ENCODE measurements at regions not wholly inside any gene's neighbourhood (a gene's known extent, or its start where the extent isn't known, plus 50 kb on each side); places are given as distances from the start of the nearest gene placed in this dataset.
"Not testable (repeated sequence)": the region's sequence is repeated elsewhere in the genome, so short reads cannot be mapped to it uniquely, and the experiment has no call there.

GRCh38 chr1:168420177-168420576 lies 123.6 kb downstream of the XCL2 start:
- H3K4me3 ChIP-seq (ENCODE audit: low read depth in 1 of 2, low read length in 2 of 2): no peak overlapping the region
- no peaks in the 10 kb centered on the region for H3K27me3 ChIP-seq (ENCODE audit: control insufficient read depth in 1 of 2, insufficient read depth in 2 of 2, low read length in 2 of 2)
- no peaks in the 10 kb centered on the region for H3K36me3 ChIP-seq (ENCODE audit: insufficient read depth, low read length)
- H3K27ac ChIP-seq (ENCODE audit: low read depth, low read length): no peak overlapping the region
- H3K9ac ChIP-seq (ENCODE audit: low read length): no peak overlapping the region
- no peaks in the 10 kb centered on the region for H3K9me3 ChIP-seq (ENCODE audit: low read length)
- H3K4me1 ChIP-seq (ENCODE audit: insufficient read depth, low read length): no peaks in the 10 kb centered on the region

- no peak overlapping the region for H3K4me3 ChIP-seq (ENCODE audit: low read depth in 1 of 2, low read length in 2 of 2)
- no peak overlapping the region for H3K9ac ChIP-seq (ENCODE audit: low read length)
- no peak overlapping the region for H3K27ac ChIP-seq (ENCODE audit: low read depth, low read length)
- H3K36me3 ChIP-seq (ENCODE audit: insufficient read depth, low read length): no peaks in the 10 kb centered on the region
- H3K27me3 ChIP-seq (ENCODE audit: control insufficient read depth in 1 of 2, insufficient read depth in 2 of 2, low read length in 2 of 2): no peaks in the 10 kb centered on the region
- no peaks in the 10 kb centered on the region for H3K9me3 ChIP-seq (ENCODE audit: low read length)
- H3K4me1 ChIP-seq (ENCODE audit: insufficient read depth, low read length): no peaks in the 10 kb centered on the region
Measured at GRCh38 chr1:168419736-168420135, 124.1 kb downstream of the XCL2 start.

- no peaks in the 10 kb centered on the region for H3K4me1 ChIP-seq (ENCODE audit: insufficient read depth, low read length)
- no peaks in the 10 kb centered on the region for H3K27me3 ChIP-seq (ENCODE audit: control insufficient read depth in 1 of 2, insufficient read depth in 2 of 2, low read length in 2 of 2)
- H3K9me3 ChIP-seq (ENCODE audit: low read length): no peaks in the 10 kb centered on the region
- H3K27ac ChIP-seq (ENCODE audit: low read depth, low read length): no peak overlapping the region
- H3K4me3 ChIP-seq (ENCODE audit: low read depth in 1 of 2, low read length in 2 of 2): no peak overlapping the region
- H3K36me3 ChIP-seq (ENCODE audit: insufficient read depth, low read length): no peaks in the 10 kb centered on the region
- H3K9ac ChIP-seq (ENCODE audit: low read length): no peak overlapping the region
Measured at GRCh38 chr1:168416220-168416619, 127.6 kb downstream of the XCL2 start.

- Histone ChIP-seq H3K4me3 (ENCODE audit: low read depth in 1 of 2, low read length in 2 of 2) (no peak overlapping the region), H3K9ac (ENCODE audit: low read length) (no peak overlapping the region), H3K27ac (ENCODE audit: low read depth, low read length) (no peak overlapping the region), H3K4me1 (ENCODE audit: insufficient read depth, low read length) (no peaks in the 10 kb centered on the region), H3K27me3 (ENCODE audit: control insufficient read depth in 1 of 2, insufficient read depth in 2 of 2, low read length in 2 of 2) (no peaks in the 10 kb centered on the region), H3K36me3 (ENCODE audit: insufficient read depth, low read length) (no peaks in the 10 kb centered on the region), H3K9me3 (ENCODE audit: low read length) (no peaks in the 10 kb centered on the region)
Measured at GRCh38 chr1:168414914-168415313, 128.9 kb downstream of the XCL2 start.

- no peaks in the 10 kb centered on the region for H3K9me3 ChIP-seq (ENCODE audit: low read length)
- no peak overlapping the region for H3K27ac ChIP-seq (ENCODE audit: low read depth, low read length)
- H3K9ac ChIP-seq (ENCODE audit: low read length): no peak overlapping the region
- H3K36me3 ChIP-seq (ENCODE audit: insufficient read depth, low read length): no peaks in the 10 kb centered on the region
- H3K4me3 ChIP-seq (ENCODE audit: low read depth in 1 of 2, low read length in 2 of 2): no peak overlapping the region
- no peaks in the 10 kb centered on the region for H3K4me1 ChIP-seq (ENCODE audit: insufficient read depth, low read length)
- no peaks in the 10 kb centered on the region for H3K27me3 ChIP-seq (ENCODE audit: control insufficient read depth in 1 of 2, insufficient read depth in 2 of 2, low read length in 2 of 2)
Measured at GRCh38 chr1:168410464-168410863, 129.8 kb downstream of the TBX19 start.

GRCh38 chr1:168408884-168409283 lies 128.2 kb downstream of the TBX19 start:
- H3K9ac ChIP-seq (ENCODE audit: low read length): no peak overlapping the region
- no peak overlapping the region for H3K27ac ChIP-seq (ENCODE audit: low read depth, low read length)
- no peaks in the 10 kb centered on the region for H3K9me3 ChIP-seq (ENCODE audit: low read length)
- H3K27me3 ChIP-seq (ENCODE audit: control insufficient read depth in 1 of 2, insufficient read depth in 2 of 2, low read length in 2 of 2): no peaks in the 10 kb centered on the region
- H3K4me1 ChIP-seq (ENCODE audit: insufficient read depth, low read length): no peaks in the 10 kb centered on the region
- no peak overlapping the region for H3K4me3 ChIP-seq (ENCODE audit: low read depth in 1 of 2, low read length in 2 of 2)
- H3K36me3 ChIP-seq (ENCODE audit: insufficient read depth, low read length): no peaks in the 10 kb centered on the region

- no peak overlapping the region for H3K4me3 ChIP-seq (ENCODE audit: low read depth in 1 of 2, low read length in 2 of 2)
- H3K9ac ChIP-seq (ENCODE audit: low read length): no peak overlapping the region
- H3K4me1 ChIP-seq (ENCODE audit: insufficient read depth, low read length): no peaks in the 10 kb centered on the region
- H3K9me3 ChIP-seq (ENCODE audit: low read length): no peaks in the 10 kb centered on the region
- no peaks in the 10 kb centered on the region for H3K36me3 ChIP-seq (ENCODE audit: insufficient read depth, low read length)
- no peaks in the 10 kb centered on the region for H3K27me3 ChIP-seq (ENCODE audit: control insufficient read depth in 1 of 2, insufficient read depth in 2 of 2, low read length in 2 of 2)
- H3K27ac ChIP-seq (ENCODE audit: low read depth, low read length): no peak overlapping the region
Measured at GRCh38 chr1:168408539-168408865, 127.8 kb downstream of the TBX19 start.

- Histone ChIP-seq H3K27me3 (ENCODE audit: control insufficient read depth in 1 of 2, insufficient read depth in 2 of 2, low read length in 2 of 2) (no peaks in the 10 kb centered on the region), H3K27ac (ENCODE audit: low read depth, low read length) (no peak overlapping the region), H3K4me3 (ENCODE audit: low read depth in 1 of 2, low read length in 2 of 2) (no peak overlapping the region)
Measured at GRCh38 chr1:168407832-168408538, 127.3 kb downstream of the TBX19 start.

GRCh38 chr1:168405906-168406549 lies 125.4 kb downstream of the TBX19 start:
- no peaks in the 10 kb centered on the region for H3K27me3 ChIP-seq (ENCODE audit: control insufficient read depth in 1 of 2, insufficient read depth in 2 of 2, low read length in 2 of 2)

More at GRCh38 chr1:168407832-168408538, 127.3 kb downstream of the TBX19 start:
- Histone ChIP-seq H3K9me3 (ENCODE audit: low read length) (no peaks in the 10 kb centered on the region), H3K36me3 (ENCODE audit: insufficient read depth, low read length) (no peaks in the 10 kb centered on the region), H3K4me1 (ENCODE audit: insufficient read depth, low read length) (no peaks in the 10 kb centered on the region), H3K9ac (ENCODE audit: low read length) (no peak overlapping the region)

GRCh38 chr1:168403140-168403539 lies 122.5 kb downstream of the TBX19 start:
- Histone ChIP-seq H3K4me3 (ENCODE audit: low read depth in 1 of 2, low read length in 2 of 2) (no peak overlapping the region), H3K9me3 (ENCODE audit: low read length) (no peaks in the 10 kb centered on the region), H3K27me3 (ENCODE audit: control insufficient read depth in 1 of 2, insufficient read depth in 2 of 2, low read length in 2 of 2) (no peaks in the 10 kb centered on the region), H3K9ac (ENCODE audit: low read length) (no peak overlapping the region), H3K36me3 (ENCODE audit: insufficient read depth, low read length) (no peaks in the 10 kb centered on the region), H3K27ac (ENCODE audit: low read depth, low read length) (no peak overlapping the region), H3K4me1 (ENCODE audit: insufficient read depth, low read length) (peaks cover 4% of the 10 kb centered on the region)

More at GRCh38 chr1:168405906-168406549, 125.4 kb downstream of the TBX19 start:
- H3K27ac ChIP-seq (ENCODE audit: low read depth, low read length): no peak overlapping the region
- no peaks in the 10 kb centered on the region for H3K36me3 ChIP-seq (ENCODE audit: insufficient read depth, low read length)
- H3K4me1 ChIP-seq (ENCODE audit: insufficient read depth, low read length): no peaks in the 10 kb centered on the region
- no peak overlapping the region for H3K4me3 ChIP-seq (ENCODE audit: low read depth in 1 of 2, low read length in 2 of 2)
- H3K9me3 ChIP-seq (ENCODE audit: low read length): no peaks in the 10 kb centered on the region
- H3K9ac ChIP-seq (ENCODE audit: low read length): no peak overlapping the region

GRCh38 chr1:168402466-168402865 lies 121.8 kb downstream of the TBX19 start:
- not testable (repeated sequence) for H3K4me3 ChIP-seq (ENCODE audit: low read depth in 1 of 2, low read length in 2 of 2); H3K27me3 ChIP-seq (ENCODE audit: control insufficient read depth in 1 of 2, insufficient read depth in 2 of 2, low read length in 2 of 2)

GRCh38 chr1:168401341-168401740 lies 120.7 kb downstream of the TBX19 start:
- Histone ChIP-seq H3K9me3 (ENCODE audit: low read length) (no peaks in the 10 kb centered on the region), H3K9ac (ENCODE audit: low read length) (no peak overlapping the region), H3K27ac (ENCODE audit: low read depth, low read length) (no peak overlapping the region), H3K4me1 (ENCODE audit: insufficient read depth, low read length) (peaks cover 4% of the 10 kb centered on the region), H3K27me3 (ENCODE audit: control insufficient read depth in 1 of 2, insufficient read depth in 2 of 2, low read length in 2 of 2) (no peaks in the 10 kb centered on the region), H3K36me3 (ENCODE audit: insufficient read depth, low read length) (no peaks in the 10 kb centered on the region), H3K4me3 (ENCODE audit: low read depth in 1 of 2, low read length in 2 of 2) (no peak overlapping the region)

More at GRCh38 chr1:168402466-168402865, 121.8 kb downstream of the TBX19 start:
- not testable (repeated sequence) for H3K9ac ChIP-seq (ENCODE audit: low read length); H3K36me3 ChIP-seq (ENCODE audit: insufficient read depth, low read length); H3K9me3 ChIP-seq (ENCODE audit: low read length); H3K4me1 ChIP-seq (ENCODE audit: insufficient read depth, low read length); H3K27ac ChIP-seq (ENCODE audit: low read depth, low read length)

Measured in muscle layer of colon (tissue), 2 donors.